NCI-H82 (cell line): ENCODE measurements at regions not wholly inside any gene's neighbourhood (a gene's known extent, or its start where the extent isn't known, plus 50 kb on each side); places are given as distances from the start of the nearest gene placed in this dataset.
A peak's percentile ranks its signal among the peaks of the same experiment; 100 is the strongest.

Experiments
- DNase-seq: peaks from one replicate; lab custom pipeline; 2025; lab: John Stamatoyannopoulos, UW

DNA sequence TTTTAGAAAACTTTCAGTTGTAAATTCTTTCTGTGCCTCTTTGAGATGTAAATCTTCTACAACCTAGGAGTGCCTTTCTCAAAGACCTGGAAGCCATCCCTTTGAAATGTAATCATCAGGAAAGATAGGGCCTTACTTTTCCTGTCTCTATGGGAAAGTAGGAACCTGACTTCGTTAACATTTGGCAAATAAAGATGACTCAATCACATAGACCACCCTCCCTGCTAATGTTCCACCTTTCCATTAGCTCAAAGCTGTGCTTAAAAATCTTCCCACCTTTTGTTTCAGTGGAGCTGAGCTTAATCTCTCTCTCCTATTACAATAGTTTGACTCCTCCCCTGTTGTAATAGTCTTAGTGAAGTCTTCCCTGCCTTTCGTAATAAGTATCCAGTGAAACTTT lies 247.7 kb downstream of the OLFM4 start:
- DNase-seq, result peak; percentile 46

DNA sequence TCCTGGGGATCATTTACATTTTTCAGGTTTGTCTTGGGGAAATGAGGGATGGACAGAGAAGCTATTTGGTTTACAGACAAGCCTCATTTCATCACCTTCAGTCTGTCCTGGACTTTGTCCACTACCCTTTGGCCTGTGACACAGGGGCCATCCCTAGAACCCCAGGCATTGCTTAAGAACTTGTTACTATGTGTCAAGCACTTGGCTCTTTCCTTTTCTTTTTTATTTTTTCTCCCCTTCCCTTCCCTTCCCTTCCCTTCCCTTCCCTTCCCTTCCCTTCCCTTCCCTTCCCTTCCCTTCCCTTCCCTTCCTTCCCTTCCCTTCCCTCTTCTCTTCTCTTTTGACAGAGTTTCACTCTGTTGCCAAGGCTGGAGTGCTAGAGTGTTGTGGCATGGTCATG lies 253.1 kb downstream of the OLFM4 start:
- no peak for DNase-seq

DNA sequence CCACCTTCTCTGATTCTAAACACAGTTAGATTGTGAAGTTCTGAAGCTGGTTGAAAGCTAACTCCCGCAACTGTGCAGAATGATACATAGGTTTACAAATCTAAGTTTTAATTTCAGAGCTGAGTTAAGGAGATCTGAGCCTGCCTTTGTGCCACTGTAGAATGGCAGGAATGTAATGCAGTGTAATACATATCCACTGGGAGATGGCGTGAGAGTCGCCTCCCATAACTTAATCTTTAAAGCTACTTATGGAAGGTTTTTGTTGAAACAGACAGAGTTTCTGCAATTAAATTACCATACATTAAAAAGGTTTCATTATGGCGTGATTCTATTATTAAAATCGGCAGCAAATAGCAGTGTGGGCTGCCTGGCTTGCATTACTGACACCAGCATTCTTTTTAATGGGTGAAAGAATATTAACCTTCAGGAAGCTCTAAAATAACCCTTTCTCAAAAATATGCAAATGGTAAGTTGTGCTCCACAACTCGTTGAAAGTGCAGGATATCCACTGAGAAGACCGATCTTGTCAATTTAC lies 257.4 kb downstream of the OLFM4 start:
- DNase-seq, result peak; percentile 53

DNA sequence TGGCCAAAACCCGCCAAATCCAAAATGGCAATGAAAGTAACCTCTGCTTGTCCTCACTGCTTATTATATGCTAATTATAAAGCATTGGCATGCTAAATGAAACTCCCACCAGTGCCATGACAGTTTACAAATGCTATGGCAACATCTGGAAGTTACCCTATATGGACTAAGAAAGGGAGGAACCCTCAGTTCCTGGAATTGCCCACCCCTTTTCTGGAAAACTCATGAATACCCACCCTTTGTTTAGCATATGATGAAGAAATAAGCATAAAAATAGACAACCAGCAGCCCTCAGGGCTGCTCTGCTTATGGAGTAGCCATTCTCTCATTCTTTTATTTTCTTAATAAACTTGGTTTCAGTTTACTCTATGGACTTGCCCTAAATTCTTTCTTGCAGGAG lies 269.8 kb downstream of the OLFM4 start:
- no peak for DNase-seq

DNA sequence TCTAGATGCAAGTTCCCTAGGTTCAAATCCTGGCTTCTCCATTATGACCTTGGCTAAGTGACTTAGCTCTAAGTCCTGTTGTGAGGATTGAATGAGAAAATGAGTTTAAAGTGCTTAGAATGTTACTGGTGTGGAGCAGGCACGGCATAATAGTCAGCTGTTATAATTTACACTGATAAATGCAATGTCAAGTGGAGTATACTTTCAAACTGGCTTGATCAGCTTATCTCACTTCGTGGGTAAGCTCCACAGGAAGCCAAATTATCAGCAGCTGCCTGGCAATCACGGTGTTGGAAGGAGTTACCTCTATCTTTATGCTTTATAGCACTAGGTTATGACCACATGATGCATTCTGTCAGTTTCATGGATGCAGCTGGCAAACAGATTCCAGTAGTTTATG lies 272.8 kb downstream of the OLFM4 start:
- DNase-seq, result peak; percentile 61

DNA sequence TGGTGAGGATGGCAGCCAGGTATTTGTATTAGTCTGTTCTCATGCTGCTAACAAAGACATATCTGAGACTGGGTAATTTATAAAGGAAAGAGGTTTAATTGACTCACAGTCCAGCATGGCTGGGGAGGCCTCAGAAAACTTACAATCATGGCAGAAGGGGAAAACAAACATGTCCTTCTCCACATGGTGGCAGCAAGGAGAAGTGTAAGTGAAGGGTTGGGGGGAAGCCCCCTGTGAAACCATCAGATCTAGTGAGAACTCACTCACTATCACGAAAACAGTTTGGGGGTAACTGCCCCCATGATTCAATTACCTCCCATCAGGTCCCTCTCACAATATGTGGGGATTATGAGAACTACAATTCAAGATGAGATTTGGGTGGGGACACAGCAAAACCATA lies 276.8 kb downstream of the OLFM4 start:
- peak; percentile 27 for DNase-seq

DNA sequence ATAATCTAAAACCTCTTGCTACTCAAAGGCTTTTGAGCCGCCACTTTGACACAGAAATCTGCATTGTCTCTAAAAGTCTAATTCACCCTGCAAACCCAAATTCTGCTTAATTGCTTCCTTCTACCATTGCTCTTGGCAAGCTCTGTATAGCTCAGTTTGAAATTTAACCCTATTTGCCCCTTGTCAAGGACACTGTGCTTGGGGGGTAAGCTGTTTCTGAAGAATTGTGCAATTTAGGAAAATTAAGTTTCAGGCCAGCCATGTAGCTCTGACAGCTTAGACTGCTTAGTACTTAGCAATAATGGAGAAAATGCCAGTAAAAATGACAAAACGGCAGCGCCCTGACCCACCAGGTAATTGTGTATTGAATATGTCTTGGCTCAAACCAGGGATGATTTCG lies 282.2 kb downstream of the OLFM4 start:
- no peak for DNase-seq

DNA sequence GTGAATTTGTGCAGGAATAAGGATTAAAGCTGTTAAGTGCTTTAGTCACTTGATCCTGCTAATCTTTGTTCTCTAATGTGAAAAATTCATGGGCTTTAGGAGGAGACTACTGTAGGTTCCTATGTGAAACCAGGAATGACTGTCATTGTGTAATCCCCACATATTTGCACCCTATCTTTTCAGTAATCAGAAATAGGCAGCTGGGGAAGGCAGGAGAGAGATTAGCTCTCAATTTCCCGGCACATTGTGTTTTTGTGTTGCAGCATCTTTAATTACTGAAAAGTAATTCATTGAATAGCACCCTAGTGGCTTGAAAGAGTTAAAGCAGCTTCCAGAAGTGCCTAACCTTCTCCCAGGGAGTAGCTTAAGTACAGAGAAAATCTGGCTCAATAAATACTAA lies 282.9 kb downstream of the OLFM4 start:
- peak; percentile 97 for DNase-seq

DNA sequence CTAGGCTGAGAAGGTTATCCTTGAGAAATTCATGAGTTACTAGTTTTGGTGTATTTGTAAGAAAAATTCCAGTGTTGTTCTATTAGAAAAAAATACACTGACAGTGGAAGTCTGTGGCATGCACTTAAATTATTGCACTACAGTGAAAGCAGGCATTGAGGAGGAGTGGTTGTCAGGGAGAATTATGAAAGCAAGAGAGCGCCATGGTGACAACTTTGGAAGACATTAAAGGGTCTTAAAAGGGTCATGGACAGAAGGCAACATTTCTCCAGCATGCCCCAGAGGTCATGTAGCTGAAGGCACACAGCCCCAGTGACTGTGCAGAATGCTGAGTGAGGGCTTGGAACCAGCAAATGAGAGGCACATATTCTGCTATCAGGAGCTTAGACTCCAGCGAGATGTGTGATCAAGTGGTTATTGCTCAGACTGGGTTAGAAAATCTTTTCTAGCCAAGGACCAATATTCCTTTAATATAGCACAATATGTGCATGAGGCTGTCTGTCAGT lies 292.7 kb downstream of the OLFM4 start:
- DNase-seq, result no peak

DNA sequence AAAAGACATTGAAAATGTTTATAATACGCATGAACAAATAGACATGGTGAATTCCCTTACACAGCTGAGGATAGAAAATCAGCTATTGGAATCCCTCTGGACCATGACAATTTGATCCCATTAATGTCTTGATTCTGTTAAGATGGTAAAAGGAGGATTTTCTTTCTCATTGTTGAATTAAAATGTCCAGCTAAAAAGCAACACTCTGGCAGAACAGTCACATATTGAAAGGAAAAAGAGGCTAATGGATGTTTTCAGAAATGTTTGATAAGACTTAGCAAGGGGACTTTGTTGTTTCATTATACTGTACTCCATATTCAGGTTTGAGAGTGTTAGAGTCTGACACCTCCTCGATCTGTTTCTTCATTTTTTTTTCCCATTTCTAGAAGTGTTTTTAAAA lies 296.0 kb downstream of the OLFM4 start:
- peak; percentile 33 for DNase-seq

DNA sequence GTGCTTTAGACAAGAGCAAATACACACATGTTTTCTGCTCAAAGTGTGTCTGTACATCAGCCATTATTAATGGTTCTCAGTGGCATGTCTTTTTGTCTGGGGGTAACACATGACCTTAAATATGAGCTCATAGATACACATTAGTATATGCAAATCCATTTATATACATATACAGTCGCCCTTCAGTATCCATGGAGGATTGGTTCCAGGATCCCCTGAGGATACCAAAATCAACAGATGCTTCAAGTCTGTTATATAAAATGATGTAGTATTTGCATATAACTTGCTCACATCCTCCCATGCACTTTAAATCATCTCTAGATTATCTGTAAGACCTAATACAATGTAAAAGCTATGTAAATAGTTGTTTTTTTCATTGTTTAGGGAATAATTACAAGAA lies 298.1 kb downstream of the OLFM4 start:
- DNase-seq, result no peak

DNA sequence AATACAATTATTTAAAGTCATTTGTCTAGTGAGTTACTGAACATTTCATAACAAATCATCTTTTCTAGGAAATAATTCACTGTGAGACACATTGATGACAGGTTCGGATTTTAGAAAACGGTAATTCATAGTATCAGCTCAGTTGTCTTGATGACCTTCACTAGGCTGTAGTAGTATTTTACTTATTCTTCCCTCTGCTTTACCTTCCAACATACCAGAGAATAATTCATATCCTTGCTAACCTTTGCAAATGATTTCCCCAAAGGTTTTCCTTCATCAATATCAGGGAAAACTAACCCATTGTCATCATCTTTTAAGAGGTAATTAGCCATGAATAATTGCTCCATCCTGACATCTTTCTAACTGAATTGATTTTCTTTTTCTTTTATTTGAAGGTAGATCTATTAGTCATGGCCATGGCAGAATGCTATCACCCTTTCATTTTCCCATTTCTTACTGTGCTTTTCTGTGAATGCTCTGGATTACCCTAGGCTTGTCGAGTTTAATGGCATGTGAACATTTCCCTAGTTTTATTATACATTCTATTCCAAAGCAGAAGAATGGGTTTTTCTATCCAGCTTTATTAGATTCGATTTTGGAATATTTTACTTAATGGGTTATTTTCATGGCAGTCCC lies 299.2 kb downstream of the OLFM4 start:
- no peak for DNase-seq

DNA sequence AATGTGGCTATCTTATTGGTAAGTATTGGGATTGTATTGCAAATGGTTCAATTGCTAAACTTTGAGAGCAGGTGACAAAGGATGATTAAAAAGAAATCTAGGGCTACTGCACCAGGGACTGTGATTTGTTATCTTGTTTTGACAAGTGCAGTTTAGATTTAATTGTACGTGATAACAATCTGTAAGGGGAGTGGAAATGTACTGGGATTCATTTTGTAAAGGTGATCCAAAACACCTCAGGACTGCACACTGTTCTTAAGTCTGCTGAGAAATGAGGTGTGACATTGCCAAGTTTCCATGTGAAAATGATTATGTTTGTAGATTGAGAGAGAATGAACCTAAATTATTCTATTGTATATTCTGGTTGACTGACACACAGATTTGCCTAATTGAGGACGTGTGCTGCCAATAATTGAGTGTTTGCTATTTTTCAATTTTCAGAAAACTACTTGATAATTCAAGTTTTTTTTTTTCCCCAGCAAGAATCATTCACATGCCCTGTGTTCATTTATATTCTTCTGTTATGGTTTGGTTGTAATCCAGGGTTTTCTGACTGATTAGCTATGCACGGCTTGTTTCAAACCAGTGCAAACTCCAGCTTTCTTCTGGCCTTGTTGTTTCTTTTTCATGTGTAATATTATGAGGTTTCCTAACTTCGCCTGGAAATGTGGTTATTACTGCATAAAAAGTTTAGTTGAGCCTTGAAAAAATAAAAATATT lies 308.0 kb downstream of the OLFM4 start:
- DNase-seq, result no peak

DNA sequence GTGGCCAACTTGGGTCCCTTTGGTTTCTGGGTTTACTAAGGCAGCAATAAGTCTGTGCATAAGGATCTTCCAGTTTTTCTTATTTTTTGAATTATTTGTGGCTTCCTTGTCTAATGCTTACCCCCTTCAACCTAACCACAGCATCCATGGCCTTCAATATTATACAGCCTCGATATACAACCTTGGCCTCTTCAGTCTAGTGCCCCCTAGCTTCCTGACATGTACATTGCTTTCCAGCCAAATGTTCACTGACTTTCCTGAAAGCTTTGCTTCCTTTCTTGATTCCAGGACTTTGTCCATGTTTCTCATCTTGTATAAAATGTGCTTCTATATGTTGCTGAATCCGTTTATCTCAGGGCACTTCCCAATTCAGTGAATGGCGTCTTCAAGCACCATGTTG lies 310.1 kb downstream of the OLFM4 start:
- no peak for DNase-seq

DNA sequence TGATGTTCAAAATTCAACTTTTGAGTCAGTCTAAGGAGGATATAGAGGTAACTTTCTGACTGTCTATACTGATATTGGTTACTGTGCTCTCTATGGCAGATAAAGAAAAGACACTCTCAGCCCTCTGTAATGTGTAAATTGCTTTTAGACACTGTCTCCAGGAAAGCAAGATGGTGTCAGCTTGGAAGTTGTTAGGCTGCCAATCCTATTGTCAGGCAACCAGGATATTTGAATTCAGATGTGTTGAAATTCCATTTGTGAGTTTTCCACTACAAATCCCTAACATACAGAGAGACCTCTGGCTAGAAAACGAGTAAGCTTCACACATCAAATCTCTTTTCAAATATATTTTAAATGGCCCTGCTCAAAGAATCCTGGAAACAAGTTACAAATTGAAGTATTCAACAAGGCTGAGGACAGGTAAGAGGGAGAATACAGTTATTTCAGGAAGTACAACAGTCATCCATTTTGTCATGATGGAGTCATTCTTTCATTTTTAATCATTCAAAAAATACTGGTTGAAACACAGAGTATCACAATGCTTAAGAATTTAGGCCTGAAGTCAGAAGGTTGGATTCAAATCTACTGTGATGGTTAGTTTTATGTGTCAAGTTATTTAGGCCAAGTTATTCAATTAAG lies 312.0 kb downstream of the OLFM4 start:
- DNase-seq, result no peak

DNA sequence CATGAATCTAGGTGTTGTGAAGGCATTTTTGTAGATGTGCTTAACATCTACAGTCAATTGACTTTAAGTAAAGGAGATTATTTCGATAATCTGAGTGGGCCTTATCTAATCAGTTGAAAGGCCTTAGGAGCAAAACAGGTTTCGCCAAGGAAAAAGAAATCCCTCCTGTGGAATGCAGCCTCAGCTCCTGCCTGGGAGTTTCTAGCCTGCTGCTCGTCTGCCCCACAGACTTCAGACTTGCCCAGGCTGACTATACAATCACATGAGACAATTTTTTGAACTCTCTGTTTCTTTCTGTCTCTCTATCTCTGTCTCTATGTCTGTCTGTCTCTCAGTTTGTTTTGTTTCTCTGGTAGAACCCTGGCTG lies 312.5 kb downstream of the OLFM4 start:
- DNase-seq, result peak; percentile 33

DNA sequence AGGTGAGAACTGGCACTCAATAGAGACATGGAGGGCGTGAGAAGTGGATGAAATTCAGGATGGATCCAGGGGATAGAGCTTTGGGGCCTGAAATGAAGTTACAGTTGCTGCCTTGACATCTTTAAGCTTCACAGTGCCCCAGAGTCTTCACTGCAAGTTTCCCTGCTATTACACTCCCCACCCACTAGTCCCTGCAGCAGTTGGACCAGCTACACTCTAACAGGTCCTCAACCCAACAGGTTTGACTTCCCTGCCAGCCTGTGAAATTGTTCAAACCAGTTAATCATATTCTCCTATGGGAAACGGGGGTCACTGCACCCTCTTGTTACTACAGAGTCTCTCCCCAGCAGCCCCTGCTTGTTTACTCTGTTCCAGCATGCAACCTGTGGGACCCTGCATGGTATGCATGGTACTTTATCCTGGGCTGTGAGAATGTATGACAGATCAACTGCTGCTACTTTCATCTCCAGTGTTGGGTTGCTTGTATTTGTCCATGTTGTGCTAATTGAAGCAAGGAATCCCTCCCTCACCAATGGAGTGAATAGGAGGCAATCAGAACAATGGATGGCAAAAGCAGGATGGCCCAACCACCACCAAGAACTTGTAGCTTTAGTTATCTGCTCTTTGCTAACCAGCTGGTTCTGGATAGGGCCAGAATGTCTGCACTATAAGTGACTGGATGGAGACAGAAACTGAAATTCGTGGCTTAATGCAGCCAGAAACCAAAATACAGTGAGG lies 314.2 kb downstream of the OLFM4 start:
- no peak for DNase-seq

DNA sequence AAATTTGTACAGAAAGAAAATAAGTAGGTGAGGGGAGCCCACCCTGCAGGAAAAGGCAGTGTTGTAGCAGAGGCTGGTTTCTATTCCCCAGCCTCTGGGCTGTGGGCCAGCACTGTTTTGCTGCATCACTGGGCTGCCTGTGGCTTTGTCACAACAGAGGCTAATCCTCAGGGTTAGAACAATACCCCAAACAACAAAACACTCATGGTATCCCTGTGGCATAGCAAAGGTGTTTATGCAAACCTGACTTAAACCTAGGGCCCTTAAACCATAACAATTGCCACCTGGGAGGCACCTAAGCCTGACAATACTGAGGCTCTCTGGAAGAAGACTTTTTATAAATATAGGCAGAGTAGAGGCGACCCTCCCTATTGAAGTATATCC lies 314.7 kb downstream of the OLFM4 start:
- DNase-seq, result peak; percentile 41

DNA sequence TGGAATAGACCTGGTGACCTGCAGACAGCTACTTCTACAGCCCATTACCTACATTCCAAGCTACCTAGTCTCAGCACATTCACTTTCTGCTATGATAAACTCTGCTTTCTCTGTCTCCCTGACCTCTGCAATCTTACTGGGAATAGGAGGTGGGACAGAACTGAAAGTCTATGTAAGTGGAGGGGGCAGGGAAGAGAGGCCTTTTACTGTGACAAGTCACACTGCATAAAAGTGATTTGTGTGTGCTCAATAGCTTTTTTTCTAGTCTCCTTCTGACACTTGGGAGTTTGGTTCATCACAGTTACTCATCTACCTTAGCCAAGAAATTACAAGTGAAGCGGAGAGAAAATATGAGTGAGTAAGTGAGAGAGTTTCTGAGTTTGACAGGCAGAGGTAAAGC lies 322.4 kb downstream of the OLFM4 start:
- no peak for DNase-seq

DNA sequence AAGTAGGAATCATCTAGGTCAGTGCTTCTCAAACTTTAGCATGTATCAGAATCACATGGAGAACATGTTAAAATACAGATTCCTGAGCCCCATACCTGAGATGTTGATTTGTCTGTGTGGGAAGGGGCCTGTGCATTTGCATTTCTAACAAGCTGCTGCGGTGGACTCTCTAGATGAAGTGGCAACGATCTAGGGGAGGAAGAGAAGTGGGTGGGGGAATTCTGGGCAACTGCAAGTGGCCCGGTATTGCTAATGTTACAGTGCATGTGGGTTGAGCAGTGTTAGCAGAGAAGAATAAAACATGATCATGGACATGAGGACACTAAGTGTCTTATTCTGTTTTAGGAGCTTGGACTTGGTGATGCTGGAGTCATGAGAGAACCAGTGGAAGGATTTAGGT lies 329.0 kb downstream of the OLFM4 start:
- no peak for DNase-seq

DNA sequence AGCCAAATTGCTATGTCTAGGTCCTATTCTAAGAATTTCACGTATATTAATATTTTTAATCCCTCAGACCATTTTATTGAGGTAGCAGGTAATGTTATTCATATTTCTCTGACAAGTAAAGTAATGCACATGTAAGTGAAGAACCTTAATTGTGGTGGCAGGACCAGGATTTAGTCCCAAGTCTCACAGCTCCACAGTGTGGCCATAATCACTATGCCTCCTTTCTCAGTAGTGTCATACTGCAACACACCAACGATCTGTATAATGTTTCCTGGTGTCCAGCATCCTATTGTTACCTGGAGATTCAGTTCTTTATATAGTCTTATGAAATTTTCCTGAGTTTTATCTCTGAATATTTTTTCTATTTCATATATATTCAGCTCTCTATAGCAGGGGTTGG lies 340.3 kb downstream of the OLFM4 start:
- DNase-seq, result peak; percentile 45

DNA sequence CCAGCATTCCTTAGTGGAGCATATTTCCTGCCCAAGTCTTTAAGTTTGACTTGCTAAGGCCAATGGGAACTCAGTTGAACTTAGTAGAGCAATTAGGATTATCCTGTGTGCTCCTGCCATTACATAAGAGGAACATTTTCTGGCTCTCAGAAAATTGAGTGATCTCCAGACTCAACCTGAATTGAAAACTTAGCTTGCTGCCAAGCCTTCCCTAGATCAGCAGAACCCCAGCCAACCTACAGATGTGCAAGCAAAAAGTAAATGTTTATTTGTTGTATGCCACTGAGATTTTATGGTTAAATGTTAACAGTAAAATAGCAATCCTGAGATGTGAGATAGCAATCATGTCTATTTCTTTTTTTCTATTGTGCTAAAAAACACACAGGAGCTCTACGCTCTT lies 350.9 kb downstream of the OLFM4 start:
- no peak for DNase-seq

DNA sequence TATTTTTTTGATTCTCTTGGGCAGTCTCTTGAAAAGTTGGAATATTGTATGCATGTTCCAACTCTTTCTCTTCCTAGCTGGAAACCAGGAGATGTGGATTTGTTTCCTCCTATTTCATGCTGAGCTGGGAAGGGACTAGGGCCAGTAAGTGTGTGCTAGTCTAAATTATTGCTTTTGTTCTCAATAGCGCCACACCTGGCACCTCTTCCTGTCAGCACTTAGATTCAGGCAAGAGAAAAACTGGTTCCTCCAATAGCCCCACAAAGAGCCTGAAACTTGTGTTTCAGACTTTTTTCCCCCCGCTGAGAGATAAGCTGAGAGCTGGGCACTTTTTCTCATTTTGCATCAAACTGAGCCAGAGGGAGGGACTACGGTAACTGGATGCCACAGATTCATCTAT lies 353.4 kb downstream of the OLFM4 start:
- no peak for DNase-seq
